ENCODE measurements at regions not wholly inside any gene's neighbourhood (a gene's known extent, or its start where the extent isn't known, plus 50 kb on each side); places are given as distances from the start of the nearest gene placed in this dataset.
"Not testable (repeated sequence)": the region's sequence is repeated elsewhere in the genome, so short reads cannot be mapped to it uniquely, and the experiment has no call there.

DNA sequence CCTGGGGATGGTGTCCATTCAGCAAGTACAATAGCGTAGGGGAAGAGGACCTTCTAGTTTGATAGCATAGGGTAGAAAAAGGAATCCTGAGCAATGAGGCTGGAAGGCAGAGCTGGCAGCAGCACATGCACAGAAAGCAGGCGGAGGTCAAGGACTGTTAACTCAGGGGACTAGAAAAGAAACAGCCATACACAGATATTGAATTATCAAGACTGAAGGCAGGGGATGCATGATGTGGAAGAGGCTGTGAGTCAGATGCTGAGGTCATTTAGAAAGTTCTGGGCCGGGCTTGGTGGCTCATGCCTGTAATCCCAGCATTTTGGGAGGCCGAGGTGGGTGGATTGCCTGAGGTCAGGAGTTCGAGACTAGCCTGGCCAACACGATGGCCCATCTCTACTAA lies 65.6 kb downstream of the OPTC start:
- peak; percentile 58 for DNase-seq (ENCODE audit: low read depth)
- no peak overlapping the region for H3K4me3 ChIP-seq (ENCODE audit: low read length)

DNA sequence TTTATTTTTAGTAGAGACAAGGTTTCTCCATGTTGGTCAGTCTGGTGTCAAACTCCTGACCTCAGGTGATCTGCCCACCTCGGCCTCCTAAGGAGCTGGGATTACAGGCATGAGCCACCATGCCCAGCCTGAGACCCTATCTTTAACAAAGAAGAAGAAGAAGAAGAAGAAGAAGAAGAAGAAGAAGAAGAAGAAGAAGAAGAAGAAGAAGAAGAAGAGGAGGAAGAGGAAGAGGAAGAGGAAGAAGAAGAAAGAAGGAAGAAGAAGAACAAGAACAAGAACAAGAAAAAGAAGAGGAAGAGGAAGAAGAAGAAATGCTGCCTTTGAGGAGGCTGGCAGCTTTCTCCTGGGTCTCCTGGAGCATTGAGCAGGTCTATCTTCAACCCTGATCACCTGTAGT lies 64.9 kb upstream of the ATP2B4 start:
- not testable (repeated sequence) for DNase-seq (ENCODE audit: low read depth); H3K4me3 ChIP-seq (ENCODE audit: low read length)

More for the DNA sequence above, 65.6 kb downstream of the OPTC start:
- TF ChIP-seq CTCF (conservative IDR thresholded peaks at IDR 0.05; ENCODE audit: low read length): no peak

- peak; percentile 41 for DNase-seq (ENCODE audit: low read depth)
Observed at GRCh38 chr1:203563291-203563690, 63.3 kb upstream of the ATP2B4 start.

GRCh38 chr1:203564024-203564423 lies 62.6 kb upstream of the ATP2B4 start:
- no peak overlapping the region for H3K4me3 ChIP-seq (ENCODE audit: low read length)
- peak; percentile 51 for DNase-seq (ENCODE audit: low read depth)
- TF ChIP-seq CTCF (conservative IDR thresholded peaks at IDR 0.05; ENCODE audit: low read length): no peak

More at GRCh38 chr1:203563291-203563690, 63.3 kb upstream of the ATP2B4 start:
- H3K4me3 ChIP-seq (ENCODE audit: low read length): no peak overlapping the region
- TF ChIP-seq CTCF (conservative IDR thresholded peaks at IDR 0.05; ENCODE audit: low read length): no peak

- no peak for DNase-seq (ENCODE audit: low read depth)
- H3K4me3 ChIP-seq (ENCODE audit: low read length): no peak overlapping the region
- no peak for TF ChIP-seq CTCF (conservative IDR thresholded peaks at IDR 0.05; ENCODE audit: low read length)
Observed at GRCh38 chr1:203565049-203565448, 61.6 kb upstream of the ATP2B4 start.

GRCh38 chr1:203565981-203566380 lies 60.7 kb upstream of the ATP2B4 start:
- TF ChIP-seq CTCF (conservative IDR thresholded peaks at IDR 0.05; ENCODE audit: low read length): no peak
- H3K4me3 ChIP-seq (ENCODE audit: low read length): no peak overlapping the region
- DNase-seq (ENCODE audit: low read depth): no peak

DNA sequence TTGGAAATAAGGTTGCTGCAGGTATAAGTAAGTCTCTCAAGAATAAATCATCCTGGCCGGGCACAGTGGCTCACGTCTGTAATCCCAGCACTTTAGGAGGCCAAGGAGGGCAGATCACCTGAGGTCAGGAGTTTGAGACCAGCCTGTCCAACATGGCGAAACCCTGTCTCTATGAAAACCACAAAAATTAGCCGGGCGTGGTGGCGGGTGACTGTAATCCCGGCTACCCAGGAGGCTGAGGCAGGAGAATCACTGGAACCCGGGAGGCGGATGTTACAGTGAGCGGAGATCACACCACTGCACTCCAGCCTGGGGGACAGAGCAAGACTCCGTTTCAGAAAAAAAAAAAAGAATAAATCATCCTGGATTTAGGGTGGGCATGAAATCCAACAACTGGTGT lies 59.7 kb upstream of the ATP2B4 start:
- H3K4me3 ChIP-seq (ENCODE audit: low read length); DNase-seq (ENCODE audit: low read depth): not testable (repeated sequence)

DNA sequence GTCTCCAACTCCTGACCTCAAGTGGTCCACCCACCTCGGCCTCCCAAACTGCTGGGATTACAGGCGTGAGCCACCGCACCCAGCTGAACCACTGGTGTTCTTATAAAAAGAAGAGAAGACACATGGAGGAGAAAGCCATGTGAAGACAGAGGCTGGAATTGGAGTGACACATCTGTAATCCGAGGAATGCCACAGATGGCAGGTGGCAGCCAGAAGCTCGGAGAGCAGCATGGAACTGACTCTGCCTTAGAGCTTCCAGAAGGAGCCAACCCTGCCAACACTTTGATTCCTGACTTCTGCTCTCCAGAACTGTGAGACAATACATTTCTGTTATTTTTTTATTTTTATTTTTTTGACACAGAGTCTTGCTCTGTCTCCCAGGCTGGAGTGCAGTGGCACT lies 59.0 kb upstream of the ATP2B4 start:
- no peak overlapping the region for H3K4me3 ChIP-seq (ENCODE audit: low read length)
- peak; percentile 33 for DNase-seq (ENCODE audit: low read depth)
- TF ChIP-seq CTCF (conservative IDR thresholded peaks at IDR 0.05; ENCODE audit: low read length): no peak
